SK-N-MC (cell line): ENCODE measurements at regions not wholly inside any gene's neighbourhood (a gene's known extent, or its start where the extent isn't known, plus 50 kb on each side); places are given as distances from the start of the nearest gene placed in this dataset.

Experiments
- DNase-seq: peaks from one replicate; pipeline ENCODE4 v3.0.0-alpha.2; 2011; ENCODE audit warnings: low read depth, low spot score
- H3K27ac ChIP-seq: fragments of 200-600 bp; sonication (generic); 2 replicates; pipeline ENCODE4 v1.5.1; 2016; ENCODE audit warnings: mixed run types
- H3K36me3 ChIP-seq: fragments of 200-600 bp; sonication (generic); 2 replicates; pipeline ENCODE4 v1.6.1; 2017; ENCODE audit warnings: antibody characterized with exemption, low read length, mixed read lengths; ENCODE audit not compliant: insufficient read depth
- H3K4me3 ChIP-seq: fragments of 200-600 bp; sonication (generic); 2 replicates; pipeline ENCODE4 v1.5.1; 2016
- H3K9ac ChIP-seq: fragments of 200-600 bp; sonication (generic); 2 replicates; pipeline ENCODE4 v1.8.0; 2017; ENCODE audit warnings: mixed run types, mixed read lengths; ENCODE audit not compliant: insufficient read length
- H3K9me3 ChIP-seq: fragments of 200-600 bp; sonication (generic); 2 replicates; pipeline ENCODE4 v1.6.1; 2017; ENCODE audit warnings: low read depth, mild to moderate bottlenecking, antibody characterized with exemption, low read length, moderate library complexity, mixed read lengths
- EZH2 ChIP-seq: fragments of 200-600 bp; sonication (generic); IDR thresholded peaks from one replicate; pipeline ENCODE4 v1.6.1; 2017; ENCODE audit warnings: antibody characterized with exemption
- FOXP2 ChIP-seq: optimal IDR thresholded peaks from 2 replicates; pipeline ENCODE3; 2011; ENCODE audit warnings: mild to moderate bottlenecking, moderate library complexity; ENCODE audit not compliant: insufficient read depth; ENCODE audit errors: extremely low read length, control extremely low read depth
- POLR2AphosphoS5 ChIP-seq: IDR thresholded peaks from 2 replicates; pipeline ENCODE4 v1.6.1; 2012; ENCODE audit warnings: mild to moderate bottlenecking, low read depth, low read length, borderline replicate concordance

DNA sequence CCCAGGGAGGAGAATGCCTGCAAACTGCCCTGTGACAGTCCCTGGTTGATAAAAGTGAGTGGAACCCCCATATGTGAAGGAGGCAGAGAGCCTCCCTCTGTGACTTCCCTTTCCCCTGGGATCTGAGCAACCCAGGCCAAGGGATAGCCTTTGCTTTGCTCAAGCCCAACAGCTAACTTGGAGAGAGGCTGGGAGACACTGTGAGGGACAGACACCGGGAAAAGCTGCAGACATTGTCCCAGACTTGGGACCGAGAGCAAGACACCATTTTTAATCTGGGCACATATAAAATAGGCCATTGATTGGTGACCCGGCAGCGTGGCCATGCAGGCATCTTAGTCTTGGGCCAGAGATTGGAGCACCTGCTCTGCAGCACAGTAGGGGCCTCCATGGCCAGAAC, 96.1 kb upstream of the SALL3 start:
- TF ChIP-seq POLR2AphosphoS5 (no peak), EZH2 (no peak), FOXP2 (no peak)
- no peak for DNase-seq
- Histone ChIP-seq H3K36me3 (no peaks in the 10 kb centered on the region), H3K4me3 (no peak overlapping the region), H3K27ac (no peak overlapping the region), H3K9me3 (no peaks in the 10 kb centered on the region), H3K9ac (no peak overlapping the region)

DNA sequence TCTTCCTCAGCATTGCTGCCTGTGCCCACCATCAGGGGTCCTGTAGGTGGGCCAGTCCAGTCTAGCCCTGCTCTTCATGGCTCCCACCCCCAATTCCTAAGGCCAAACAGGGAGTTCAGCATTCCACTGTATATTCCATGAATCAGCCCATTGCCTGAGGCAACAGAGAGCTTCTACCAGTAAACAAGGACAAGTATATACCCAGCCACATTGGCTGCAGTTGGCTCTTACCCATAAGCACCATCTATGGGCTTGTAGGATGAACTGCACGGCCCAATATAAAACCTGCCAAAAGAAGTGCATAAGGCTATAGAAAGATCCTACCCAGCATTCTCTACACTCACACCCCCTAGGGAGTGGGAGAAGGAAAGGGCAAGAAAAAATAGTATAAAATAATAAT, 95.1 kb upstream of the SALL3 start:
- TF ChIP-seq EZH2 = no peak
- TF ChIP-seq POLR2AphosphoS5 = no peak
- no peak for TF ChIP-seq FOXP2
- Histone ChIP-seq H3K4me3 (no peak overlapping the region), H3K9me3 (0 out of 2 replicates have a peak, but pooled peaks cover 3% of the 10 kb centered on the region), H3K9ac (no peak overlapping the region), H3K36me3 (no peaks in the 10 kb centered on the region), H3K27ac (no peak overlapping the region)
- DNase-seq = no peak

DNA sequence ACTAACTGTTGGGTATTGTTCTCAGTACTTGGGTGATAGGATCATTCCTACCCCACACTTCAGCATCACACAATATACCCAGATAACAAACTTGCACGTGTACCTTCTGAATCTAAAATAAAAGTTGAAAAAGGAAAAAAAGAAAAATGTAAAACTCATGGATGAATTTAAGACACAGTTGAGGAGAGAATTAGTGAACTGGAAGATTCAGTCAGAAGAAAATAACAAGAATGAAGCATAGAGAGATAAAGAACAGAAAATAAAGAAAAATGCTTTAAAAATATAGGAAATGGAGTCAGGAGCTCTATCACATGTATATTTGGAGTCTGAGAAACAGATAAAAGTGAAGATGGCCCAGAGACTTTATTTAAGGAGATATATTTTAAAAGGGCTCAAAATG, 90.4 kb upstream of the SALL3 start:
- Histone ChIP-seq H3K27ac (no peak overlapping the region), H3K9ac (no peak overlapping the region), H3K4me3 (no peak overlapping the region), H3K9me3 (0 out of 2 replicates have a peak, but pooled peaks cover 6% of the 10 kb centered on the region), H3K36me3 (no peaks in the 10 kb centered on the region)
- no peak for TF ChIP-seq FOXP2
- no peak for TF ChIP-seq POLR2AphosphoS5
- no peak for TF ChIP-seq EZH2
- DNase-seq = no peak

DNA sequence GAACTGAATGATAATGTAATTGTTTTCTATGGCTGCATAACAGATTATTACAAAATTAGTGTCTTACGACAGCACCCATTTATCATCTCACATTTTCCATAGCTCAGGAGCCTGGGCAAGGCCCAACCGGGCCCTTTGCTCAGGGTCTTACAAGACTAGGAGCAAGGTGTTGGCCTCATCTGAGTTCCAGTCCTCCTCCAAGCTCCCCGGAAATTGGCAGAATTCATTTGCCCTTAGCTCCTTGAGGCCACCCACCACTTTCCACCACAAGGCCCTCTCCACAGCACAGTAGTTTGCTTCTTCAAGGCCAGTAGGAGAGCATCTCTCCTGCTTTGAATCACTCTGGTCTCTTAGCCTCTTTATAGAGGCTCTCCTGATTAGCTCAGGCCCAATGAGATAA, 89.2 kb upstream of the SALL3 start:
- no peak overlapping the region for H3K4me3 ChIP-seq
- H3K27ac ChIP-seq = no peak overlapping the region
- TF ChIP-seq FOXP2 (no peak), POLR2AphosphoS5 (no peak), EZH2 (no peak)
- 0 out of 2 replicates have a peak, but pooled peaks cover 6% of the 10 kb centered on the region for H3K9me3 ChIP-seq
- DNase-seq = no peak
- H3K9ac ChIP-seq = no peak overlapping the region
- no peaks in the 10 kb centered on the region for H3K36me3 ChIP-seq

DNA sequence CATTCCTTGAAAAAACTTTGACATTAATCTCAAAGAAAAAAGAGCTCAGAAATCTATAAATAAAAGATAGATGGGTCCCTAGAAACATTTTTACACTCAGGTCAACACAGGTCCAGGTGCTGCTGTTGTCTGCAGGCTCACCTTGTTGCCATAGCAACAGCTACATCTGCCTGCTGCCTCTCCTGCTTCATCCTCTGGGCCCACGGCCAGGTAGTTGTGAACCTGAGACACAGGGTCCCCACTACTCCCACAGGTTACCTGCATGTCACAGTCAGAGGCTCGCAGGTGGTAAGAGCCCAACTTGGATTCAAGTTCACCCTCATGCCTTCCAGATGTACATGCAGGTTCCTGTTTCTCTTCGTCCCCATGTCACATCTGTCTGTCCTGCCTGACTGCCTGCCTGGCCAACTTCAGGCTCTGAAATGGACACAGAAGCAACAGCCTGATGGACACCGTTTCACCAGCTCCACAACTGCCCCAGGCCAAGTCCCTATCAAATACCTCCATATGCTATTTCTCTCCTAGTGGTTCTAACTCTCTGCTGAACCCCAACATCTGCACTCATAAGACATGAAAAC, 88.3 kb upstream of the SALL3 start:
- no peak overlapping the region for H3K9ac ChIP-seq
- no peak overlapping the region for H3K4me3 ChIP-seq
- TF ChIP-seq EZH2 (no peak), FOXP2 (no peak), POLR2AphosphoS5 (no peak)
- H3K27ac ChIP-seq = no peak overlapping the region
- H3K9me3 ChIP-seq = 0 out of 2 replicates have a peak, but pooled peaks cover 6% of the 10 kb centered on the region
- H3K36me3 ChIP-seq = no peaks in the 10 kb centered on the region
- no peak for DNase-seq

DNA sequence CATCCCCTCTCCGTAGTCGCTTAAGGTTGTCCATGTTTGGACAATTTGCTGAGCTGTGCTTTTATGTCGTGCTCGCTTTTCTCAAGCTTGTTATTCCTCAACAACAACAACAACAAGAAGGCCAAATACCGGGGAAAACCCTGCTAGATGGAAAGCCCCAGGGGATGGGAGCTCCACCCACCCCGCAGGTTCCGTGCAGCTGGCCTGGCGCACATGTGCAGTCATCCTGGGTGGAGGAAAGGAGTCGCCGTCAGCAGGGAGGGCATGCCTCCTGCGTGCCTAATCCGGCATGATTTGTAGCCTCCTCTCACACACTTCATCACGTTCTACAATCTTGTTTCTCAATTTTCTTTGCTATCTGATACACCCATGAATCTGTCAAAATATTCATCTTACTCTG, 87.4 kb upstream of the SALL3 start:
- no peak overlapping the region for H3K27ac ChIP-seq

DNA sequence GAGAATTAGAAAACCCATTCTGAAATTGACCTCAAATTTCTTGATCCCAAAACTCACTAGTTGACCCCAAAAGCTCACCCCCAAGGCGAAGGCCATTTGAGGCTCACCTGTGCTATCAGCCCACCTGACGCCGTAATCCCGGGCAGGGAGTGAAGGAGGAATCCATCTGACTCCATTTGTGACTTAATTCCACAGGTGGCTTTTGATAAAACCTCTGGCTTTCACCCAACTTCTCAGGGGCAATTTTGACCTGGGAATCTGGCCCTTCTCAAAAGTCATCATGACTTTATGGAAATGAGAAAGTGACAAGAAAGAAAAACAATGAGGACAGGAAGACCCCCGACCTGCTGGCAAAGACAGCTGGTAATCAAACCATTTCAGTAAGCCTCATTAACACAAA, 86.9 kb upstream of the SALL3 start:
- Histone ChIP-seq H3K36me3 (no peaks in the 10 kb centered on the region), H3K9ac (no peak overlapping the region), H3K9me3 (0 out of 2 replicates have a peak, but pooled peaks cover 6% of the 10 kb centered on the region), H3K27ac (no peak overlapping the region), H3K4me3 (no peak overlapping the region)
- TF ChIP-seq POLR2AphosphoS5 (no peak), FOXP2 (no peak), EZH2 (no peak)
- DNase-seq = no peak

More for the DNA sequence above, 87.4 kb upstream of the SALL3 start:
- no peak for TF ChIP-seq EZH2
- no peak for TF ChIP-seq FOXP2
- no peak for TF ChIP-seq POLR2AphosphoS5
- no peaks in the 10 kb centered on the region for H3K36me3 ChIP-seq
- no peak overlapping the region for H3K4me3 ChIP-seq
- 0 out of 2 replicates have a peak, but pooled peaks cover 6% of the 10 kb centered on the region for H3K9me3 ChIP-seq
- no peak for DNase-seq
- no peak overlapping the region for H3K9ac ChIP-seq

DNA sequence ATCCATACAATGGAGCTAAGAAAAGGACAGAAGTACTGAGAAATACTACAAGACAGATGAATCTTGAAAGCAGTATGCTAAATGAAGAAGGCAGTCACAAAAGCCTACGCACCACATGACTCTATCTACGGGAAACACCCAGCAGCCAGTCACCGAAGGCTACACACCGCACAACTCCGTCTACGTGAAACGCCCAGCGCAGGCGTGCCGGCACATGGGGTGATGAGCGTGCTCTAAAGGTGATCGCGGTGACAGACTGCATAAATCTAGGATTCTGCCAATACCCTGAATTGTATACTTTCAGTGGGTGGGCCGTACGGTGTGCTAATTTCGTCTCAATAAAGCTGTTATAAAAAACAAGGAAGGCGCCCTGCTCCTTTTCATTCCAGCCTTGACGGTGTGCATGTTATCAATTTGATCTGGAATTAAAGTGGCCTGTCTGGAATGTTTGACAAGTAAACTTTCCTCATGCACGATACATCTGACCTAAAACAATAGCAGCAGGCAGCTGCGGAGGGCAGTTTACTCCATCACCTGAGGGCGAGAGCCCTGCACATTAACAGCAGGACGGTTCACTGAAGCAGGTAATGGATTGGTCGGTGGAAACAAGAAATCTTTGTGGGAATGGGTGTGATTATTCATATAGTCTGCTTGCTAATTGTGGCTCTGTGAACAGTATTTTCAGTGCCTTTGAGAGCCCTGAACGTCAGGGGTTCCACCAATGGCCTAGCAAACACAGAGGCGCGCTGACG, 86.2 kb upstream of the SALL3 start:
- Histone ChIP-seq H3K9me3 (0 out of 2 replicates have a peak, but pooled peaks cover 6% of the 10 kb centered on the region), H3K36me3 (no peaks in the 10 kb centered on the region), H3K27ac (no peak overlapping the region), H3K4me3 (no peak overlapping the region), H3K9ac (no peak overlapping the region)
- DNase-seq = no peak
- TF ChIP-seq POLR2AphosphoS5 (no peak), EZH2 (no peak), FOXP2 (no peak)

DNA sequence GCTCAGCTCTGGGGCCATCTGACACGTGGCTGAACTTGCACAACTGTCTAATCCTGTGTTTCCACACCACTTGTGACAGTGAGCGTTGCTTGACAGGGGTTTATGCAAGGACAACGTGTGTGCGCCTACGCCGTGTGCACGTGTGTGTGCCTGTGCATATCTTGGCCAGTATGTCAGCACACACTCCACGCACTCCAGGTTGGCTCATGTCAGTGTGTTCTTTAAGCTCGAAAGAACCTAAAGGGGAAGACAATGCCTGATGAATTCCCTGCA, 85.6 kb upstream of the SALL3 start:
- H3K9me3 ChIP-seq = 0 out of 2 replicates have a peak, but pooled peaks cover 6% of the 10 kb centered on the region
- no peaks in the 10 kb centered on the region for H3K36me3 ChIP-seq
- no peak overlapping the region for H3K9ac ChIP-seq
- H3K27ac ChIP-seq = no peak overlapping the region
- no peak overlapping the region for H3K4me3 ChIP-seq
- no peak for DNase-seq
- TF ChIP-seq FOXP2 (no peak), POLR2AphosphoS5 (no peak), EZH2 (no peak)
